DND-41 (cell line): ENCODE measurements at regions not wholly inside any gene's neighbourhood (a gene's known extent, or its start where the extent isn't known, plus 50 kb on each side); places are given as distances from the start of the nearest gene placed in this dataset.

ENCODE experiments used
- ATAC-seq: fragments of 200-7000 bp; cut with Tn5 transposase; 3 replicates; pipeline ENCODE4 v1.9.1; 2021; ENCODE audit warnings: low read depth; ENCODE audit not compliant: insufficient read depth
- DNase-seq: peaks from one replicate; pipeline ENCODE4 v3.0.0-alpha.2; 2020
- H2AFZ ChIP-seq: 2 replicates; pipeline ENCODE4 v1.6.0; 2012; ENCODE audit warnings: low read depth, low read length
- H3K27ac ChIP-seq: 2 replicates; pipeline ENCODE4 v1.5.1; 2012; ENCODE audit warnings: low read length, inconsistent platforms
- H3K27me3 ChIP-seq: fragments of 200-600 bp; sonication (generic); 2 replicates; pipeline ENCODE4 v1.6.0; 2012; ENCODE audit warnings: low read length, mild to moderate bottlenecking, inconsistent platforms; ENCODE audit not compliant: insufficient read depth, poor library complexity
- H3K36me3 ChIP-seq: 2 replicates; pipeline ENCODE4 v1.5.1; 2012; ENCODE audit warnings: low read length, inconsistent platforms; ENCODE audit not compliant: insufficient read depth
- H3K4me1 ChIP-seq: 2 replicates; pipeline ENCODE4 v1.5.1; 2012; ENCODE audit warnings: mild to moderate bottlenecking, low read length; ENCODE audit not compliant: insufficient read depth
- H3K4me2 ChIP-seq: 2 replicates; pipeline ENCODE4 v1.6.0; 2012; ENCODE audit warnings: mild to moderate bottlenecking, moderate library complexity, low read length, inconsistent platforms; ENCODE audit not compliant: insufficient read depth
- H3K4me3 ChIP-seq, 2 experiments: fragments of 200-600 bp in 1 of 2; shearing (Covaris generic) in 1 of 2; 2 replicates each; pipeline ENCODE4 v1.5.1; 2012 to 2016; ENCODE audit warnings: inconsistent platforms in 2 of 2, low read length in 2 of 2, mild to moderate bottlenecking in 2 of 2, low read depth in 1 of 2, moderate library complexity in 1 of 2
- H3K79me2 ChIP-seq: 2 replicates; pipeline ENCODE4 v1.6.0; 2012; ENCODE audit warnings: low read length, inconsistent platforms; ENCODE audit not compliant: insufficient read depth
- H3K9ac ChIP-seq: 2 replicates; pipeline ENCODE4 v1.6.0; 2012; ENCODE audit warnings: low read depth, mild to moderate bottlenecking, inconsistent platforms, low read length, moderate library complexity
- H3K9me3 ChIP-seq: 2 replicates; pipeline ENCODE4 v1.5.1; 2012; ENCODE audit warnings: low read length, moderate library complexity, mild to moderate bottlenecking, inconsistent platforms; ENCODE audit not compliant: insufficient read depth, severe bottlenecking
- H4K20me1 ChIP-seq: 2 replicates; pipeline ENCODE4 v1.6.0; 2012; ENCODE audit warnings: low read length; ENCODE audit not compliant: insufficient read depth
- CTCF ChIP-seq: IDR thresholded peaks from 2 replicates; pipeline ENCODE4 v1.5.1; 2012; ENCODE audit warnings: borderline replicate concordance, low read length, moderate library complexity, mild to moderate bottlenecking; ENCODE audit not compliant: poor library complexity, severe bottlenecking; ENCODE audit errors: extremely low read depth
- EZH2 ChIP-seq: IDR thresholded peaks from 3 replicates; pipeline ENCODE4 v1.6.1; 2012; ENCODE audit warnings: borderline replicate concordance, low read depth, mild to moderate bottlenecking, moderate library complexity, low read length, inconsistent platforms; ENCODE audit not compliant: severe bottlenecking

GRCh38 chr21:35864039-35864438 is 196.3 kb downstream of the SETD4 start:
- DNase-seq, result no peak
- no peak overlapping the region for H3K27ac ChIP-seq
- peaks cover 3% of the 10 kb centered on the region for H3K9me3 ChIP-seq
- no peaks in the 10 kb centered on the region for H4K20me1 ChIP-seq
- H3K79me2 ChIP-seq, result no peaks in the 10 kb centered on the region
- no peak overlapping the region for H3K9ac ChIP-seq
- H3K4me3 ChIP-seq, result no peak overlapping the region
- H3K36me3 ChIP-seq, result no peaks in the 10 kb centered on the region
- H3K27me3 ChIP-seq, result no peaks in the 10 kb centered on the region
- no peak overlapping the region for H2AFZ ChIP-seq
- no peak overlapping the region for H3K4me2 ChIP-seq
- TF ChIP-seq EZH2, result no peak
- no peak for TF ChIP-seq CTCF
- H3K4me1 ChIP-seq, result no peaks in the 10 kb centered on the region
- no peak for ATAC-seq

- Histone ChIP-seq H3K4me2 (no peak overlapping the region), H4K20me1 (no peaks in the 10 kb centered on the region), H3K4me1 (no peaks in the 10 kb centered on the region), H2AFZ (no peak overlapping the region), H3K36me3 (no peaks in the 10 kb centered on the region), H3K27ac (no peak overlapping the region), H3K9me3 (no peaks in the 10 kb centered on the region), H3K79me2 (no peaks in the 10 kb centered on the region), H3K4me3 (no peak overlapping the region), H3K9ac (no peak overlapping the region), H3K27me3 (no peaks in the 10 kb centered on the region)
- ATAC-seq (no peak), DNase-seq (no peak)
- TF ChIP-seq EZH2, result no peak
- TF ChIP-seq CTCF, result no peak
Observed at GRCh38 chr21:35862969-35863368, 197.4 kb downstream of the SETD4 start.

DNA sequence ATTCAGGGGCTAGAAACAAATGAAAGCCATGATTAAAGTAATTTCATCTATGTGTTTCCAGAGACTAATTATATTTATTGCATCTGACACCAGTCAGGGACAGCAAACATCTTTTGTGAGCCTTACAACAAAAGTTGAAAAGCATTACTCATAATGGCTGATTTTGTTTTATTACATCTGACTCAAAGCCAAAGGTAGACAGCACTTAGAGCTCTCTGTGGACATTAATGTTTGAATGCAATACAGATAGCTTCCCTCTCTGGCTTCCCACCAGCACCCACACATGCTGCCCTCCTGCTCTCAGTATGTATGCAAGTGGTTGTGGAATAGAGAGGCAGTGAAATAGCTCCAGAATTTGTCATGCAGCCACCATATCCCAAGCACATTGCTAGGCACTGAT is 198.7 kb downstream of the SETD4 start:
- Histone ChIP-seq H3K4me2 (no peak overlapping the region), H3K9ac (no peak overlapping the region), H3K4me1 (no peaks in the 10 kb centered on the region), H3K36me3 (no peaks in the 10 kb centered on the region), H3K4me3 (no peak overlapping the region), H3K27ac (no peak overlapping the region), H4K20me1 (no peaks in the 10 kb centered on the region), H3K27me3 (no peaks in the 10 kb centered on the region), H3K79me2 (no peaks in the 10 kb centered on the region), H3K9me3 (no peaks in the 10 kb centered on the region), H2AFZ (no peak overlapping the region)
- ATAC-seq (no peak), DNase-seq (no peak)
- no peak for TF ChIP-seq EZH2
- no peak for TF ChIP-seq CTCF
